VCaP (cell line): ENCODE measurements at regions not wholly inside any gene's neighbourhood (a gene's known extent, or its start where the extent isn't known, plus 50 kb on each side); places are given as distances from the start of the nearest gene placed in this dataset.
"Not testable (repeated sequence)": the region's sequence is repeated elsewhere in the genome, so short reads cannot be mapped to it uniquely, and the experiment has no call there.

Experiments
- H3K27ac ChIP-seq: fragments of 450-650 bp; 2 replicates; pipeline ENCODE4 v1.5.1; 2017
- TF ChIP-seq, protein P1 (sequence below): fragments of 450-650 bp; conservative IDR thresholded peaks from 2 replicates; pipeline ENCODE4 v1.5.1; 2017; ENCODE audit warnings: mild to moderate bottlenecking, moderate library complexity

DNA sequence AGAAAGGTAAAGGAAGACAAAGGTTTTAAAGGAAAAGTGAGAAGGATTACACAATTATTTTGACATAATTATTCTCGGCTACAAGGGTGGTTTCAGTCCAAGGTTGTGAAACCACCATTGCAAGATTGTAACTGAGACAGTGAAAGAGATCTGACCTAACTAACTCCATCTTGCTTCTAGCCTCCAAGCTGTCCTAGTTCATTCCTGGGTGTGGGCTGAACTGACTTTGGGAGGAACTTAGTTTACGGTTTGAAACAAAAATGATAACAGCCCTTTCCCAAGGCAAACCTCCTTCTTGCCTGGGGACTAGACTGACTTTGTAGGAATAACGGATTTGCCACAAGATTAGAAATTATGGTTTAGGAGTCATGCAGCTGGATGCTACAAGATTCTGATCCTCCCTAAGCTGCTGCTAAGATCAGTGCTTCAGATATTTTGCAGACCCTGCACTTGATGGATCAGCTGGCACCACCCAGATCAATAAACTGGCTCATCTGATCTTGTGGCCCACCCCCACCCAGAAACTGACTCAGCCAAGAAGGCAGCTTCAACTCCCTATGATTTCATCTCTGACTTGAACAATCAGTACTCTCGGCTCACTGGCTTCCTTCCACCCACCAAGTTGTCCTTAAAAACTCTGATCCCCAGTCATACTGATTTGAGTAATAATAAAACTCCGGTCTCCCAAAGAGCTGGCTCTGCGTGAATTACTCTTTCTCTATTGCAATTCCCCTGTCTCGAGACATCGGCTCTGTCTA lies 57.7 kb upstream of the AADACL2 start:
- TF ChIP-seq, protein P1, sequence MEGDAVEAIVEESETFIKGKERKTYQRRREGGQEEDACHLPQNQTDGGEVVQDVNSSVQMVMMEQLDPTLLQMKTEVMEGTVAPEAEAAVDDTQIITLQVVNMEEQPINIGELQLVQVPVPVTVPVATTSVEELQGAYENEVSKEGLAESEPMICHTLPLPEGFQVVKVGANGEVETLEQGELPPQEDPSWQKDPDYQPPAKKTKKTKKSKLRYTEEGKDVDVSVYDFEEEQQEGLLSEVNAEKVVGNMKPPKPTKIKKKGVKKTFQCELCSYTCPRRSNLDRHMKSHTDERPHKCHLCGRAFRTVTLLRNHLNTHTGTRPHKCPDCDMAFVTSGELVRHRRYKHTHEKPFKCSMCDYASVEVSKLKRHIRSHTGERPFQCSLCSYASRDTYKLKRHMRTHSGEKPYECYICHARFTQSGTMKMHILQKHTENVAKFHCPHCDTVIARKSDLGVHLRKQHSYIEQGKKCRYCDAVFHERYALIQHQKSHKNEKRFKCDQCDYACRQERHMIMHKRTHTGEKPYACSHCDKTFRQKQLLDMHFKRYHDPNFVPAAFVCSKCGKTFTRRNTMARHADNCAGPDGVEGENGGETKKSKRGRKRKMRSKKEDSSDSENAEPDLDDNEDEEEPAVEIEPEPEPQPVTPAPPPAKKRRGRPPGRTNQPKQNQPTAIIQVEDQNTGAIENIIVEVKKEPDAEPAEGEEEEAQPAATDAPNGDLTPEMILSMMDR, result no peak
- no peak overlapping the region for H3K27ac ChIP-seq

DNA sequence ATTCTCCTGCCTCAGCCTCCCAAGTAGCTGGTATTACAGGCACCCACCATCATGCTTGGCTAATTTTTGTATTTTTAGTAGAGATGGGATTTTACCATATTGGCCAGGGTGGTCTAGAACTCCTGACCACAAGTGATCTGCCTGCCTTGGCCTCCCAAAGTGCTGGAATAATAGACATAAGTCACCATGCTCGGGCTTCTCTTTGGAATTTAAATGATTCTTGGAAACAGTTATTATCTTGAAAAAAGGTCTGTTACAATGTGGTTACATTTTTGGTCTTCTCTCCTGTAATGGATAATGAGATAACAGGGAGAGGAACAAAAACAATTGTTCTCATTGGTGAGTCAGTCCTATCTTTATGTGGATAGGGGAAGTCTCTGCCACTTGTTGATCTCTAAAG lies 59.8 kb upstream of the AADACL2 start:
- no peak overlapping the region for H3K27ac ChIP-seq
- TF ChIP-seq, protein P1, result no peak

DNA sequence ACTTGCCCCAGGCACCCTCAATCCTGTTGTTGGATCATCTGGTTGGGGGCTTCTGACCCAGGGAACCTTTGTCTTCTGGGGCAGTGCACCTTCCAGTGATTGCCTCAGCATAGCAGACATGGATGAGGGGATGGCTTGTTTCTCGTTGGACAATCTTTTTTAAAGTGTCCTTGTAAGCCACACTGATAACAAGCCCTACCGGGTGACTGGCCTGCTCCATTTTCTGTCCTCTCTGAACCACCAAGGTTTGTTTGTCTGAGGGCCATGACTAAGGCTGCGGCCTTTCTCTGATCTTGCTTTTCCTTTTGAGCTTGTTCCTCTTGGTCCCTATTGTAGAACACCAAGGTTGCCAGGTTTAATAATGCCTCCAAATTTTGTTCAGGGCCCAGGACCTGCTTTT lies 66.0 kb upstream of the AADACL2 start:
- not testable (repeated sequence) for H3K27ac ChIP-seq

DNA sequence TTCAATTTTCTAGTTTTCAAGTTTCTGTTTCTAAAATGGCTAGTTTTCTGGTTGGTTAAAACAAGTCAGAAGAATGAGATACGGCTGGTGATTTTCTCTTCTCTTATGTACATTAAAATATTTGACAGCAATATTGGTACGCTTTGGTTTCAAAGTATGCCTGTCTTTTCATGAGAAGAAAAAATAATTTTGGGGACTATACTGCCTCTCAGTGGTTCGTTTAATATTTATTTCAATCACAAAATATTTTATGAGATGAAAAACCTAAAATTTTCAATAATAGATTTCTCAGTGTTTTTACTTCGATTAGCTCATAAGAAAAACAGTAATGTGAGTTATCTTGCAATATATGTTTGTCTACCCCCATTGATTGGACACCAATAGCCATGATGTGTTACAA lies 72.8 kb upstream of the AADACL2 start:
- no peak overlapping the region for H3K27ac ChIP-seq
- TF ChIP-seq, protein P1, result peak; percentile 40

DNA sequence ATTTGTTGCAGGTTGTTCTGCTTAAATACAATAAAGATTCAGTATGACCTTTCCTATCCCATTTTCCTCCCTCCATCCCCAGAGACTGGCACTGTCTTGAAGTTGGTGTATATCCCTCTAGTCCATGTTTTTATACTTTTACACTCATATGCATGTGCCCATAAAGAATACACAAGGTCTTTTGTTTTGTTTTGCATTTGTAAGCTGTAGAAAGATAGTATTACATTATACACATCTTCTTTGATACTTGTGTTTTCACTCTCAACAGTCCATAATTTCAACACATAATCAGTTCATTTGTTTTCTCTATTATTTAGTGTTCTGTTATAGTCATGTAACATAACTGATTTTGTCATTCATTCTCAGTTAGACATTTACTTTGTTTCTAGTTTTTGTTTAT lies 88.7 kb upstream of the AADACL2 start:
- TF ChIP-seq, protein P1, result no peak
- H3K27ac ChIP-seq, result no peak overlapping the region

DNA sequence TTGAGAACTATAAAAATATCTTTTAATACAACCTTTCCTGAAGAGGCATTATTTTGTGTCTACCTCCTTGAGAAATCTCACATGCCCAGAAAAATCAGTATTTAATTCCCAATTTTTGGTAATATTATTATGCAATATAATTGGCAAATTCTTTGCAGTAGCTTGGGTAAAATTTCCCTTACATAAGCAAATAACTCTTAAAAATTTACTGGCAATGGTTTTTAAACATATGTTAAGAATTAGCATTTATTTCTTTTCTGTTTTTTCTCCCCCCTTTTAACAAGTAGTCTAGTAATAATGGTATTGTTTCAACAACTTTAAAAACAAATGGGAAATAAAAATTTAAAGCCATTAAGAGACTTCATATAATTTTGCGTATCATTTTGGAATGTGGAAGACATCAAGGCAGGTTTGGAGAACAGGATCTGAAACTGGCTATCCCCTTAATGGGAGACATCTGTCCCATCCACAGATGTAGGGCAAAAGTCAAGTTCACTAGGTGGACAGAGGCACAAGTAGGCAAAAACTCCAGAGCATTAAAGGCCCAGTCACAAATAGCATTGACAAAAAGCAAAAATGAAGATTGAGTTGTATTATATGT lies 89.6 kb upstream of the AADACL2 start:
- no peak overlapping the region for H3K27ac ChIP-seq
- TF ChIP-seq, protein P1, result no peak

DNA sequence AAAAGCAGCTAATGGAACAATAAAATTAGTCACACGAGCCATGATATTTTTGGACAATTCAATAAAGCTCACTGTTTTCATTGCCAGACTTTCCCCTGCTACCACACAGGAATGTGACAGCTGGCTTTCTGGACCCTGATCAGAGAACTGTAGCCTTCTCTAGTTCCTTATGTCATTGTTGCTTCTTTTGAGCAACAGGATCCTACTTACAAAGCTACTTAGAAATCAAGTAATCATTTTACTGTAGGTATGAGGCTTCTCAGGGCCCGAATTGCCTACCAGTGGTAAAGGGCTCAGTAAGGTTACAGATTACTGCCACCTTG lies 94.3 kb upstream of the AADACL2 start:
- TF ChIP-seq, protein P1, result no peak
- H3K27ac ChIP-seq, result no peak overlapping the region

DNA sequence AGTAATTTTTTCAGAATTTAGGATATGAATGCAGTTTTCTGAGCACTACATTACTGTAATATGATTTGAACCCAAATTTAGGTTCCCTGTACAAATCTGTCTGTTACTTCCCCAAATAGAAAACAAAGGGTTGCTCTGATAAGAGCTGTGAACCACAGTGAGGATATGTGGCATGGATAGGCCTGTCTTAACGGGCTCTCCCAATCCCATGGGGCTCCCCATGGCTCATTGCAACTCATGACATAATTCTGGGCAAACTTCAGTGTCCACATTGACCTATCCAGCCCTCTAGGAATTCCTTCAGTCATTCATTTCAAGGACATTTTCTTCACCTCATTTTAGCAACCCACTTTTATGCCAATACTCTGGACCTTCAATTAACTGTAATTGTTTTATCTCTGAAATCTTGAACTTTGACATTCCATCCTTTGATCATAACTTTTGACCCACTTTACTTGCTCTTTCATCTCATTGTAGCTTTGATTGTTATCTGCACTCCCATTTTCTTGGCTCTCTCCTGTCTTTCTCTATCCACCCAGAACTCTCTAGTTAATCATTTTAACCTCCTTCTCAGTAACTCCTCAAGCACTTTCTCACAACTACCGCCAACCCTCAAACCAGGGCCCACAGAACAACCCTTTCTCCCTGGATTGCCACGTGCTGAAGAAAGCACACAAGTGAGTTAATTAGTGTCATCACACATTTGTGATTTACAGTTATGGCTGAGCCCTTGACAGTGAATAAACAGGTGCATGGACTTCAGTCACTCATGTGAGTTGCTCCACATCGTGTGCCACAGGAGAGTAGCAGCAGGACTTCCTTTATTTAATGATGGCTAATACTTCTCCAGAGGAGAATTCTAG lies 94.9 kb upstream of the AADACL2 start:
- TF ChIP-seq, protein P1, result no peak
- H3K27ac ChIP-seq, result no peak overlapping the region
